ENCODE measurements at regions not wholly inside any gene's neighbourhood (a gene's known extent, or its start where the extent isn't known, plus 50 kb on each side); places are given as distances from the start of the nearest gene placed in this dataset.

DNA sequence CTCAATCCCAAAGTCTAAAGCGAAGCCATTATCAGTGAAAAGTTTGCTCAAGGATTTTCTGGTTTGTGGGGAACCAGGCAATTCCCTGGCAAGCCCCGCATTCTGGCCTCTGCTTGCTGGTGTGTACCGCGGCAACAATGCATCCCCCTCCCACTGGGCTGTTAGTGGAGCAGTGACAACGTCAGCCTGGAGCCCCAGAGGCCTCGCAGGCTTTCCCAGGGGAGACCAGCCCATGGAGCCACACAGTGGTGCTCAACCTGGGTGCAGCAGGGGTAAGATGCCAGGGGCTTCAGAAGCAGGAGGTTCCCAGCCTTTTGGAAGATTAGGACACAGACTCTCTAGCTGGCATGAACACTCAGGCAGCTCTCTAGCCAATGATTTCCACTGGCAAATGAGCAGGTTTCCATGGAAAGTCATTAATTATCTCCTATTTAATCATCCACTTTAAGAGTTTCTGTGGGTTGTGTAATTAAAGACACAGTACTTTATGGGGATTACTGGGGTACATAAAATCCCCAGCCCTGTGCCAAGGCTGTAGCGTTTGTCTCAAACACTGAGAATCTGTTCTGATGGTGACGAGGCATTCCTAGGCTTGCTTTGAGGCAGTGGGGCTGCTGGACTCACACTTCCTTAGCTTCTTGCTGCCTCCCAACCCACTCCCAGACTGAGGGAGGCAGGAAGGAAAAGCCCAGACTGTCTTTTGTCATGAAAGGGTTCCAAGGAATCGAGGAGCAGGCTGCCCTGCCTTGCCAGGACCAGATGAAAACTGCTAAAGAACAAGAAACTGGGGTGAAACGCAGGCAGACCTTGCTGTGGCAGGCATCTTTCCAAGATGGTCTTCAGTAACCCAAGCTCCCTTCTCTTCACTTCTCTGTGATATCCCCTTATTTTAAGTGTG, 411.9 kb upstream of the SHH start:
- no peak for DNase-seq (ENCODE audit: low spot score)

- no peak for DNase-seq (ENCODE audit: low spot score)
Observed at GRCh38 chr7:156222611-156223010, 410.3 kb upstream of the SHH start.

DNA sequence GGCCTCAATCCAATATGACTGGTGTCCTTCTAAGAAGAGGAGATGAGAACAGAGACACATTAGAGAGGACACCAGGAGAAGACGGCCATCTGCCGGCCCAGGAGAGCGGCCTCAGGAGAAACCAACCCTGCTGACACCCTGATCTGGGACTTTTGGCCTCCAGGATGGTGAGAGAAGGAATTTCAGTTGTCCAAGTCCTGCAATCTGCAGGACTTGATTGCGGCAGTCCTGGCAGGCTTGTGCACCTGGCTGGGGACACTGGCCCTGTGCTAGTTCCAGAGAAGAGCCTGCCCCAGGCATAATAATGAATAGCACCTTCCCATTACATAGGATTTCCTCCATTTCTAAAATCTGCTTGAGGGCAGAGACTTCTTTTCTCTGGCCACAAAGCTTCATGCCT, 409.9 kb upstream of the SHH start:
- no peak for DNase-seq (ENCODE audit: low spot score)

DNA sequence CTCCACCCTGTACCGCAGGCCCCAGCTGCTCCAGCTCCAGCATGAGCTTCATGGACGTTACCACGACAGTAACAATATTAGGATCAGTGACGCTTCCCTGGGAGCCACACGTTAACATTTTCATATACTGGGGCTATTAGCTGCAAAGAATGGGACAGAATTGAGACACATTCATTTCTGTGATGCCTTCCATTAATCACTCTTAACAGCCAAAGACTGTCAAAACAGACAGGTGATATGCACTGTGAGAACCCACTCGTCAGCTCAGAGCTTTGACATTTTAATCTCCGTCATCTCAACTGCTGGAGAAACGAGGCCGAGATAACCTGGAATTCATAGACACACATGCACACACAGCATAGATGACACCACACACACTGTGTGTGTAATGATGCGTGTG, 408.4 kb upstream of the SHH start:
- DNase-seq (ENCODE audit: low spot score): no peak

- no peak for DNase-seq (ENCODE audit: low spot score)
Observed at GRCh38 chr7:156220078-156220605, 407.9 kb upstream of the SHH start.

- DNase-seq (ENCODE audit: low spot score): no peak
Observed at GRCh38 chr7:156219307-156220077, 407.2 kb upstream of the SHH start.

- DNase-seq (ENCODE audit: low spot score): no peak
Observed at GRCh38 chr7:156218544-156219306, 406.5 kb upstream of the SHH start.

GRCh38 chr7:156217803-156218202, 405.5 kb upstream of the SHH start:
- no peak for DNase-seq (ENCODE audit: low spot score)

DNA sequence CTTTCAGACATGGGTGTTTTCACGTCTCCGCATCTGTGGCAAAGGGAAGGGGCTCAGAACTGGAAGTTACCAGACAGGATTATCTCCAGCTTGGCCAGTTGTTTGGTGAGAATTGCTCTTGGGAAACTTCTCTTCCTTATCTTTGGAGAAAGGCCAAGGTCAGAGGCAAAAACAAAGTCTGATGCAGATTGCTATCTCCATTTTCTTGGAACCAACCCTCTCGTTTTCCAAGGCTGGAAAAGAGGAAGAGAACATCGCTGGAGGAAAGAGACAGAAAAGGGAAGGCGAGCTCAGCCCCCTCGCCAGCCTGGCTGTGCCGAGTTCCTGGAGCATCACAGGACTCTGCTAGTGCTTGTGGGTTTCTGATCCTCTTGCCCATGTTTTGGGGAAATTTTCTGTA, 396.8 kb upstream of the SHH start:
- no peak for DNase-seq (ENCODE audit: low spot score)

- no peak for DNase-seq (ENCODE audit: low spot score)
Observed at GRCh38 chr7:156207306-156207705, 395.0 kb upstream of the SHH start.

DNA sequence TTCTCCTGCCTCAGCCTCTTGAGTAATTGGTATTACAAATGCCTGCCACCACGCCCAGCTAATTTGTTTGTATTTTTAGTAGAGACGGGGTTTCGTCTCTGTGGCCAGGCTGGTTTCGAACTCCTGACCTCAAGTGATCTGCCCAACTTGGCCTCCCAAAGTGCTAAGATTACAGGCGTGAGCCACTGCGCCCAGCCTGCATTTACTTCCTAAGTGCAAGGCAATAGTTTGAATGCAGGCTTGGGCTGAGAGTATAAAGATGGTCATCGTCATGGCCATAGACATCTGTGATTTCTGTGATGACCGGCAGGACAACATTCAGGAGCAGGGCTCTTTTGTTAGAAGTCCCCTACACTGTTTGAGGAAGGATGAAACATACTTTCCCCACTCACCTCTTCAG, 393.9 kb upstream of the SHH start:
- DNase-seq (ENCODE audit: low spot score): no peak

- DNase-seq (ENCODE audit: low spot score): no peak
Observed at GRCh38 chr7:156204820-156205219, 392.6 kb upstream of the SHH start.

DNA sequence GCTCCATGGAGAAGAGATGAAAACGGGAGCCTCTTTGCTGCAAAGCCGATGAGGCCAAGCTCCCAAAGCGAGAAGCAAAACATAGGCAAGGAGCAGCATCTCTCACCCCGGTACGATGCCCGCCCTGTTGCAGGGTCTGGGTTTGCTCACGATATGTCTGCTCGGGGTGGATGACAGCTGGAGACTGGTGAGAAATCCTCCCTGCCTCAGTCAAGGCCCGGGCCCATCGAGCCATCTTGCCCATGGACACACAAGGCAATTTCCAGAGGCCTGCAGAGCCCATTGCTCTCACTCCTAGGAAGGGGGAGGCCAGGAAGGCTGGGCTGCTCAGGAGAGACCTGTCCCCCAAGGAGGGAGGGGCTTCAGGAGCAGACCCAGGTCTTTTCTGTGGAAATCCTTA, 391.7 kb upstream of the SHH start:
- DNase-seq (ENCODE audit: low spot score): no peak

DNA sequence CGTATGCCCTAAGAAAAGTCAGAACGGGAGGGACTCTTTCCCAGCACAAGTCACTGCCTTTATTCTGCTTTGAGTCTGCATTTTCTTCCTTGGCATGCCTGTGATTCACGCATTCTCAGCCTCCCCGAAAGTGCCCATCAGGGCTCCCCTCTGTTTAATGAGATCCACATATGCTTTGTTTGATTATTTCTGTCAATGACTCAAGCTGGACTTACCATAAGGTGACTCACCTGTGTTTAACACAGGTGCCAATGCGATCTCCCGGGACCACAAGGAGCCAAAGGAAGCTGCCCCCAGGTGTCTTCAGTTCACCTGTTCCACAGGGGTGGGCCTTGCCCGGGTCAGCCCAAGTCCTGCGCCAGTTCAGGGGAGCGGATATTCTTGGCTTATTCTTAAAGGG, 386.0 kb upstream of the SHH start:
- no peak for DNase-seq (ENCODE audit: low spot score)

- no peak for DNase-seq (ENCODE audit: low spot score)
Observed at GRCh38 chr7:156196649-156197048, 384.4 kb upstream of the SHH start.

GRCh38 chr7:156195276-156195675, 383.0 kb upstream of the SHH start:
- no peak for DNase-seq (ENCODE audit: low spot score)

- no peak for DNase-seq (ENCODE audit: low spot score)
Observed at GRCh38 chr7:156194813-156195212, 382.6 kb upstream of the SHH start.

DNA sequence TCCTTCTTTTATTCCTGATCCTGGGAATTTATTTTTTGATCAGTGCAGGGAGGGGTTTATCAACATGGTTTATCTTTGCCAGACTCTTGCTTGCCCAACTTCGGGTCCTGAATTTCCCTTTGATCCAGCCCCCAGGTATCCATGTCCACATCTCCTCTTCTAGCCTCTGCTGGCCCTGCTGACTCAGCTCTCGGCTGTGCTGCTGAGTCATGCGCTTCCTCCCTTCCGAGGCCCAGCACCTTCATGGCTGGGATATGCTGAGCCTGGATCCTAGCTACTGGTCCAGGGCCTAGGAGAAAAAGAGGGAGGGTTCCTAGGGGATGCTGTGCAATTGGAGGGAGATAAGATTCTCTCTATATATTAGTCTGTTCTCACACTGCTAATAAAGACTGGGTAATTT, 380.7 kb upstream of the SHH start:
- DNase-seq (ENCODE audit: low spot score): no peak

DNA sequence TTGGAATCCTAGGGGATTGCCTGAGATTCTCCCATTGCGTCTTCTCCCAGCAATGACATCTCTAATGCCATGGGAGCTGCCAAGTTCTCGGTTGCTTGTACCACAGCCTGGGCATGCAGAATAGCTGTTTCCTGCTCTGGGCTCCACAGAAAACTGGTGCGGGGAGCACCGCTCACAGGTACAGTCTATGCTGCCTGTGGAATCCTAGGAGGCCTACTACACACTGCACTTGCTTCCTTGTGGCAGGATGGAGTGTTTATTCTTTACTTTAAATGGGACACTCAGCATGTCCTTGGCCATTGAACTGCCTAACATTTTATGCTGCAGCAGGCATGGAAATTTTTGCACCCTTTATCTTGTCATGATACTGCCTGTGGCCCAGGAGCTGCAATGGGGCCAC, 378.8 kb upstream of the SHH start:
- DNase-seq (ENCODE audit: low spot score): no peak

- no peak for DNase-seq (ENCODE audit: low spot score)
Observed at GRCh38 chr7:156185076-156185475, 372.8 kb upstream of the SHH start.

- no peak for DNase-seq (ENCODE audit: low spot score)
Observed at GRCh38 chr7:156184164-156184563, 371.9 kb upstream of the SHH start.
